Esophagus (tissue), 2 donors: ENCODE measurements at regions not wholly inside any gene's neighbourhood (a gene's known extent, or its start where the extent isn't known, plus 50 kb on each side); places are given as distances from the start of the nearest gene placed in this dataset.

Source experiments
- H3K27ac ChIP-seq, 2 donors: one replicate each; pipeline ENCODE4 v1.5.1; 2013; ENCODE audit warnings: low read depth in 2 of 2, mild to moderate bottlenecking in 2 of 2, inconsistent platforms in 1 of 2, low read length in 1 of 2, moderate library complexity in 1 of 2
- H3K27me3 ChIP-seq, 2 donors: one replicate each; pipeline ENCODE4 v1.6.1; 2013; ENCODE audit warnings: low read length in 2 of 2, control low read depth in 1 of 2, mild to moderate bottlenecking in 1 of 2; ENCODE audit not compliant: insufficient read depth in 2 of 2, control insufficient read depth in 1 of 2
- H3K36me3 ChIP-seq, 2 donors: one replicate each; pipeline ENCODE4 v1.6.1; 2013; ENCODE audit warnings: low read length in 1 of 2; ENCODE audit not compliant: control insufficient read depth in 2 of 2, insufficient read depth in 2 of 2
- H3K4me1 ChIP-seq, 2 donors: one replicate each; pipeline ENCODE4 v1.6.1; 2013; ENCODE audit warnings: low read length in 1 of 2; ENCODE audit not compliant: control insufficient read depth in 2 of 2, insufficient read depth in 2 of 2
- H3K4me3 ChIP-seq, 2 donors: one replicate each; pipeline ENCODE4 v1.5.1; 2013; ENCODE audit warnings: low read length in 2 of 2, mild to moderate bottlenecking in 2 of 2, low read depth in 1 of 2, moderate library complexity in 1 of 2
- H3K9me3 ChIP-seq, 2 donors: one replicate each; pipeline ENCODE4 v1.6.1; 2013; ENCODE audit warnings: mild to moderate bottlenecking in 2 of 2, low read depth in 1 of 2, low read length in 1 of 2, moderate library complexity in 1 of 2; ENCODE audit not compliant: control insufficient read depth in 2 of 2, insufficient read depth in 1 of 2
- WGBS, 2 donors: extraction: QIAGEN DNeasy Blood & Tissue Kit; methylation state at CpG; one replicate each; pipeline ENCODE4 v1.1.7; 2013; 5-methylcytosine and 5-hydroxymethylcytosine counted together
- donor health status: healthy with polysubstance abuse.
- donor health status: Bipolar disorder and iron deficiency.

DNA sequence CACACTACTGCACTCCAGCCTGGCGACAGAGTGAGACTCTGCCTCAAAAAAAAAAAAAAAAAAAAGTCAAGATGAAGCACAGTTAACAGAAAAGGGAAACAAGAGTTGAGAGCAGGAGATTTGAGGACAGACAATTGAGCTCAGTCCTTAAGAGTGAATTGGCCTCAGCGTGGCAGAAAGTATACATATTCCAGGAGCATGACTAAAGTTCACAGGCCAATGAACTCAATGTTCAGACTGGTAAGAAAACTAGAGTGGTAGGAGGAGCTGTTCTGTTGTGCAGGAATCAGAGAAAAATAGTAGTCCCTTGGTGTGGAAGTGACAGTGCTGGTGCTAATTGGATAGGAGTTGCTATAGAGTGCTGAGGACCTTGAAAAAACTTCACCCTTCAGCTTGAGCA is 60.0 kb downstream of the NRN1 start:
- no peak overlapping the region for H3K27ac ChIP-seq
- H3K9me3 ChIP-seq: no peaks in the 10 kb centered on the region
- no peak overlapping the region for H3K4me3 ChIP-seq
- peaks cover 0 to 4% of the 10 kb centered on the region in 2 donors for H3K27me3 ChIP-seq
- H3K4me1 ChIP-seq: no peaks in the 10 kb centered on the region
- WGBS, 2 donors: 75 to 85% methylated on average over 2 of the region's 2 CpGs
- no peaks in the 10 kb centered on the region for H3K36me3 ChIP-seq

DNA sequence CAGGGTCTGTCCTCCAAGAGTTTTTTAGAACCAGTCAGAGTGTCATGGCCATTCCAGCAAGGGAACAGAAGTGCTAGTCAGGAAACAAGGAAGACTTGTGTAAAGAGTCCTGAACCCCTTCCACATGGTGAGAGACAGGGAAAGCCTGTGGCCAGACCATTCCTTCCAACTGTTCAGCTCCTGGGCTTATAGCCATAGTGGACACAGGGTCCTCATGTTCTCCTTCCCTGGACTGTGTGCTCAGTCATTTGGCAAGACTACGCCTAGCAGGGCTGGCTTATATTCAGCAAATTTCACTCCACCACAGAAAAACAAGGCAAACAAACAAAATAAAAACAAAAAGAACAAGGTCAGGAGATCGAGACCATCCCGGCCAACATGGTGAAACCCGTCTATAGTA is 60.5 kb downstream of the NRN1 start:
- 87 to 91% methylated on average over 4 of the region's 4 CpGs for WGBS, 2 donors
- Histone ChIP-seq H3K27me3 (peaks cover 0 to 4% of the 10 kb centered on the region in 2 donors), H3K4me1 (no peaks in the 10 kb centered on the region), H3K9me3 (no peaks in the 10 kb centered on the region), H3K4me3 (no peak overlapping the region), H3K36me3 (no peaks in the 10 kb centered on the region), H3K27ac (no peak overlapping the region)

DNA sequence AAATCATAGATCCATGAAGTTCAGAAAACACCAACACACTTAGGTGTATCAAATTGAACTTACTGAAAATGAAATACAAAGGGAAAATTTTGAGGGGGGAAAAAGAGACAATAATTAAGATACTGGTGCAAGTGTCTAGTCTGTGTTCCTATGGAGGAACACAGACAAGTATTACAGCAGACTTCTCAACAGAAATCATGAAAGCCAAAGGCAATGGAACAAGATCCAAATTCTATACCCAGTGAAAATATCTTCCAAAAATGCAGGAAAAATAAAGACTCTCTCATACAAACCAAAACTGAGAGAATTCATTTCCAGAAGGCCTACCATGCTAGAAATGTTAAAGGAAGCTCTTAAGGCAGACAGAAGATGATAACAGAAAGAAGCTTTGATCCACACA is 63.1 kb downstream of the NRN1 start:
- Histone ChIP-seq H3K4me1 (no peaks in the 10 kb centered on the region), H3K4me3 (no peak overlapping the region), H3K36me3 (no peaks in the 10 kb centered on the region), H3K9me3 (no peaks in the 10 kb centered on the region), H3K27me3 (peaks cover 0 to 4% of the 10 kb centered on the region in 2 donors), H3K27ac (no peak overlapping the region)

DNA sequence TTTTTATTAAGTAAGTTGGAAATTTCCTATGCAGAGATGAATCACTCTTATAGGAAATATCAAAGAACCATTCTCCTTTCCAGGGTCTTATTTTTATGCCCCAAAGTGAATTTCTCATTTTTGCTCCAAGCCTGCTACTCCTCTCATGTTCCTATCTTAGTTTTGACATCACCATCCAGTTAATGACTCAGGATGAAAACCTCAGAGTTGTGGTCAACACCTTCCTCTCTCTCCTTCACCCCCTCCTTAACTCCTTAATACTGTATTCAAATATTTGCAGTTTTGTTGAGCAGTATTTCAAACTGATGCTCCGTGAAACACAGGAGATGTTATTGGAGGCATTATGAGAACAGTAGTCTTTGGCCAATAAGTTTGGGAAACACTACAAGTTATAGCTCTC is 64.1 kb downstream of the NRN1 start:
- H3K27ac ChIP-seq: no peak overlapping the region
- H3K4me1 ChIP-seq: peaks cover 0 to 2% of the 10 kb centered on the region in 2 donors
- H3K36me3 ChIP-seq: no peaks in the 10 kb centered on the region
- no peaks in the 10 kb centered on the region for H3K27me3 ChIP-seq
- H3K9me3 ChIP-seq: no peaks in the 10 kb centered on the region
- H3K4me3 ChIP-seq: no peak overlapping the region
- 88 to 93% methylated on average over 1 of the region's 1 CpG for WGBS, 2 donors

DNA sequence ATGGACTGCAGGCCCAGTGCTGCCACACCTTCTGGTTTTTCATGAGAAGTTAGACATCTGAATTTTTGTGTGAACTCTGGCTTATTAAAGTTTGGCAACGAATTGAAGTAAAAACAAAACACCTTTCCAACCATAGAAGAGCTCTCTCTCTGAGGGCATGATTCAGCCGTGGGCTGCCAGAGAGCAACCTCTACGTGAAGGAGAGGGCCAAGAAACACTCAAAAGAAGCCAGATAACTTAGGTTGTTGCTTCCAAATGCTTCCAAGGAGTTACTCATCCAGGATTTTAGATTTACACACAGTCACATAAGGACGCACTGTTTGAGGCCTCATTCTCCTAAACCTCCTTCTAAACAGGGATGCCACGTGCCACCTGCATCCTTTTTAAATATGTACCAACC is 65.5 kb downstream of the NRN1 start:
- H3K9me3 ChIP-seq: no peaks in the 10 kb centered on the region
- H3K27me3 ChIP-seq: no peaks in the 10 kb centered on the region
- WGBS, 2 donors: 51 to 54% methylated on average over 5 of the region's 5 CpGs

DNA sequence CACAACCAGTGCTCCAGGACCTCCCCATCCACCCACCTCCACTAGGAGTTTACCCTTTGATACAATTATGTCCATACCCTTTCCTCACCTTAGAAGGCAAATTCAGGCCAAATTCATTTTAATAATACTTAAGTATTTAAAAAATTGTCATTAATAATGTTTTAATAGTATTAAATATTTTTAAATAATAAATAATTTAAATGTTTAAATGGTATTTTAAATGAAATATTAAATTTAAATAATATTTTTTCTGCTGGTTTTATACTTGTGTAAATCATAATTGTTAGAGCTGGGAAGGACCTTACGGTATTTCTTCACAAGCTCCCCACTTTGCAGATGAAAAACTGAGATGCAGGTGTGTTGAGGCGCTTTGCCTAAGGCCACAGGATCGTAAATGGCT is 67.8 kb downstream of the NRN1 start:
- Histone ChIP-seq H3K4me1 (peaks cover 0 to 4% of the 10 kb centered on the region in 2 donors), H3K9me3 (no peaks in the 10 kb centered on the region), H3K27me3 (no peaks in the 10 kb centered on the region), H3K4me3 (no peak overlapping the region), H3K36me3 (no peaks in the 10 kb centered on the region), H3K27ac (no peak overlapping the region)
- WGBS, 2 donors: 93 to 98% methylated on average over 3 of the region's 3 CpGs

More for the DNA sequence above, 65.5 kb downstream of the NRN1 start:
- H3K4me1 ChIP-seq: peaks cover 0 to 4% of the 10 kb centered on the region in 2 donors
- no peaks in the 10 kb centered on the region for H3K36me3 ChIP-seq
- no peak overlapping the region for H3K4me3 ChIP-seq
- H3K27ac ChIP-seq: no peak overlapping the region

DNA sequence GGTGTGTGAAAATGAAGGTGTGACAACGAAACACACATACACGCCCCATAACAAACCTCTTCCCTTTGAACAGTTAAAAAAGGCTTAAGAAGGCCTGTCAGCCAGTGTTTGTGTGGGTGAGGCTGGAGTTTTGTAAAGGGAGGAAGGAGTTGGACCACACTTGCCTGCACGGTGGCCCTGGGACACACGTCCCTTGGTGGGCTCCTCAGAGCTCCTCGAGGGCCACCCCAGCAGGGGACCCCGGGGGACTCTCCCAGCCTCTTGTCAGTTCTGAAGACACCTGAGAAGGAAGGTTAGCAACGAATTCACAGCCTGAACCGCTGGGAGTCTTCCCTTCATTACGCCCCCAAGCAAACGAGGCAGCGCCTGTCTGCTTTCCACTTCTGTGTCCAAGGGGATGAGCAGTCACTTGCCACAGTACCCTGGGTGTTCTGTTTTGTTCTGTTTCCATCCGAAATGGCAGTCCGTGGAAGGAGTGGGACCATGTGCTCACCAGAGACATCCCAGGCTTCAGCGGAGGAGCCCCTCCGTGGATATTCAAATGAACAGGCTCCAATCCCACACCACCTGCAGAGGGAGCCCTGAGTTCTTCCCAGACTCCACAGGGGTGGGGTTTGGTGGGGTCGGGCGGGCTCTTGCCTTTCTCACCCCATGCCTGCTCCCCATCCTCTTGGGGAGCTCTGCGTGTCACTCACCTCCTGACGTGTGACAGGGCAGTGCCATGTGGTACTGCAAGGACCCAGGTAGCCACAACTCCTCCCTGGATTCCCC is 68.6 kb downstream of the NRN1 start:
- Histone ChIP-seq H3K4me1 (peaks cover 0 to 4% of the 10 kb centered on the region in 2 donors), H3K36me3 (no peaks in the 10 kb centered on the region), H3K4me3 (no peak overlapping the region), H3K27me3 (no peaks in the 10 kb centered on the region), H3K9me3 (no peaks in the 10 kb centered on the region), H3K27ac (no peak overlapping the region)
- 68 to 74% methylated on average over 19 of the region's 19 CpGs for WGBS, 2 donors

DNA sequence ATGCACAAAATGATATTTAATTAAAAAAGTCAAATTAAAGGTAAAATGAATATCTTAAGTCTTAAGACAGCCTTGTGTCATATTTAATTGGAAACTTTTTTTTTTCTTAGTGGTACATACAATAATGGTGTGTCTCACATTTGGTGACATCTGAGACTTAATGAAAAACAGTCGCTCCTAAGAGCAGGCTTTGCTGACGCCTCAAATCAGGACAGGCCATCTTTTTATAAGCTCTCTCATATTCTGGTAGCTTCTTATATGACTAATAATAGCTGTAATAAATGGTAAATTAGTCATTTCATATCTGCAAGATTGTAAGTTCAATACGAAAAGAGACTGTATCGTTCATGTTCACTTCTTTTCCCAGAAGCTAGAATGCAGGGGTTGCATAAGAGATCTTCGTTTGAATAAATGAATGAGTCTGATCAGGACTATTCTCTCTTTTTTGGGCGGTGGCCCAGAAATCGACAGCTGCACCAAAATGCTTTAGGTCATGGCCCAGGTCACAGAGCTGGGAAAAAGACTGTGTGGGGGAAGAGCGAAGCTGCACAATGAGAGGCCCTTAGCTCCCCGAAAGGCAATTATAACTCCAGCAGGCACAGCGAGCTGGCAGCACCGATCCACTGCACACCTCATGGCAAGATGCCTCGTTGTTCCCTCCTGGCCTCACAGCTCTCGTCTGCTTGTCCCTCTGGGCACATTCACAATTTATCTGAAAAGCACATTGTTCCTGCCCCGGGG is 69.4 kb downstream of the NRN1 start:
- Histone ChIP-seq H3K4me1 (peaks cover 0 to 4% of the 10 kb centered on the region in 2 donors), H3K27ac (no peak overlapping the region), H3K36me3 (no peaks in the 10 kb centered on the region), H3K9me3 (no peaks in the 10 kb centered on the region), H3K27me3 (peaks cover 0 to 1% of the 10 kb centered on the region in 2 donors), H3K4me3 (no peak overlapping the region)
- 48 to 59% methylated on average over 14 of the region's 14 CpGs for WGBS, 2 donors

DNA sequence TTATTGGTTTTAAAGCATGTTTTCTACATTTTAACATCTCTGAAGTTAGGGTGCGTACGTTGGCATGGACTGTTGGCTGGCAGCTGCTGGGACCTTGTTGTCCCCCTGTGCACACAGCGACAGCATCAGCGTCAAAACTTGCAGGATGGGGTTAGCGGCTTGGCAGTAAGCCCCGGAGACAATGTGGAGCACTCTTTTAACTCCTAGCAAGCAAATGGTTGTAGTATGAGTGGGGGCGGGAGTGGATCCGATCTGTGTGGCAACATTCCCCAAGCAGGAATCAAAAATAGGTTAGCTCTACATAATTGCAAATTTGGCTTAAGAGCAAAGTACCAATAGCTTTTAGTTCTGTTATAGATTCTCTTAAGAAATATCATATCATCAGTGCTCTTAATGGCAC is 70.1 kb downstream of the NRN1 start:
- H3K27ac ChIP-seq: no peak overlapping the region
- peaks cover 0 to 4% of the 10 kb centered on the region in 2 donors for H3K27me3 ChIP-seq
- WGBS, 2 donors: 72 to 82% methylated on average over 8 of the region's 8 CpGs
- H3K9me3 ChIP-seq: no peaks in the 10 kb centered on the region
- no peaks in the 10 kb centered on the region for H3K36me3 ChIP-seq
- peaks cover 0 to 4% of the 10 kb centered on the region in 2 donors for H3K4me1 ChIP-seq
- no peak overlapping the region for H3K4me3 ChIP-seq
